ENCODE measurements at regions not wholly inside any gene's neighbourhood (a gene's known extent, or its start where the extent isn't known, plus 50 kb on each side); places are given as distances from the start of the nearest gene placed in this dataset.
"Not testable (repeated sequence)": the region's sequence is repeated elsewhere in the genome, so short reads cannot be mapped to it uniquely, and the experiment has no call there.

DNA sequence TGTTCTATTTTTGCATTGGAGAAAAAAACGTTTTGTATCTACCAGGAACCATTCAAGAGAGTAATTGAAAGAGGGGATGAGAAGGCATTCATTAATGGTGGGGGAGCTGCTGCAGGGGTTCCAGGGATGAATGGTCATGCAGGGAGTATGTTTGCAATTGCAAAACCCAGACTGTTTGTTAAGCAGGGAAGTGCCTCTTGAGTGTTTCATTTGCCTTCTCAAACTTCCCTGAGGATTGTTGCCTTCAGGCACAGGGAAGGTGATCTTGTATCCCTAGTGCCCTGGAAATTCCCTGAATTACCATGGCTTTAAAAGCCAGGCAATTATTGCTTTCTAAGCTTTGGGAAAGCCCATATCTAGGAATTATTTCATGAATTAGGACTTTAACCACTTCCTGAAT, 172.7 kb upstream of the NLGN4Y start:
- DNase-seq (ENCODE audit: low read depth), result no peak

DNA sequence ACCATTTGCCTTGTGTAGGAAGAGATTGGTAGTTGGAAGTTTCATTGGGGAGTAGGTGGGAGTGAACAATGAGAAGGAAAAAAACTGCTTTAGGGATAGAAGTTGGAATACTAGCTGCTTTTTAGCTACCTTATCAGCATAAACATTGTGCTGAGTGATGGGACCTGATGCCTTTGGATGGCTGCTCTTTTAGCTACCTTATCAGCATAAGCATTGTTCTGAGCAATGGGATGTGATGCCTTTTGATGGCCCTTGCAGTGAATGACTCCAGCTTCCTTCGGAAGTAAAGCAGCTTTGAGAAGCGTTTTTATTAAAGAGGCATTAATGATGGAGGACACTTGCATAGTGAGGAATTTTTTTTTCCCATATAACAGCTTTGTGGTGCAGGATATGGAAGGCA, 168.2 kb upstream of the NLGN4Y start:
- DNase-seq (ENCODE audit: low read depth), result no peak

DNA sequence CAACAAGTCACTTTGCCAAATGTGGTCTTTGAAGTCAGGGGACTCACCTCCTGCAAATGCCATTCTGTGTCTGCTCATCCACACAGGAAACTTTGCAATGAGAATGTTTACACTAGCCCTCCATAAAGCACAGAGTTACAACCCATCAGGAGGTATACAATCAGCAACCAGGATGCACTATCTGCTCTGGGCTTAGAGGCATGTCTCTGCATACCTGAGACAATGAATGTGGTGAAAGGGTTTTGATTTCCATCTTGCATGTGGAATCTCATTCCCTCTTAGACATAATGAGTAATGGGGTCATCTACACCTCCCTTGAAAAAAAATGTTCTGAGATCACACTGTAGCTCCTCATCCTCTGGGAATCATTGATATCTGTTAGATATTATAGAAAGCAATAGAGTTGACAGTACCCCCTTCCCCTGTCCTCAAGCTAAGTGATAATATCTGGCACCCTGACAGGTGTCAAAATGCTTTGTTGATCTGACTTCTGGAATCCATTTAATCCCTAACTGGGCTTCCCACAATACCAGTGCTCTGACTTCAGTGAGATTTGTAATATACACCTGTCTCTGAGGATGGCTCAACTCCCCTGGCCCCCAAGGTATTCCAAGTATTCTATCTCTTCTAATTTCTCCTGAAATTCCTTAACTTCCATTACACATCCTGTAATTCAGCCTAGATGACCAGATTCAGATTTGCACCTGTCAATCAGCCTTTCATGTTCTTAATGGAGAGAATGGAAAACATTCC, 163.4 kb upstream of the NLGN4Y start:
- DNase-seq (ENCODE audit: low read depth), result no peak

DNA sequence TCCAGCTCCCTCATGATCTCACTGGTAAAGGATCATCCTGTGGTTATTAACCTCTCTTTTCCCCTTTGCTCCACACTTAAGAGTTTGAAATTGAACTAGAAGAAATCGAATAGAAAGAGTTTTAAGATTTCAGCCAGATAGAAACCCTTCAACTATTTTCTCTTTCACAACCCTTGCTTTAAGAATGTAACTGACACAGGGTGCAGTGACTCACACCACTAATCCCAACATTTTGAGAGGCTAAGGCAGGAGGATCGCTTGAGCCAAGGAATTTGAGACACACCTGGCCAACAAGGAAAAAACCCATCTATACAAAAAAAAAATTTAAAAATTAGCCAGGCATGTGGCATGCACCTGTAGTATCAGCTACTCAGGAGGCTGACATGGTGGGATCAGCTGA, 150.7 kb upstream of the NLGN4Y start:
- no peak for DNase-seq (ENCODE audit: low read depth)

DNA sequence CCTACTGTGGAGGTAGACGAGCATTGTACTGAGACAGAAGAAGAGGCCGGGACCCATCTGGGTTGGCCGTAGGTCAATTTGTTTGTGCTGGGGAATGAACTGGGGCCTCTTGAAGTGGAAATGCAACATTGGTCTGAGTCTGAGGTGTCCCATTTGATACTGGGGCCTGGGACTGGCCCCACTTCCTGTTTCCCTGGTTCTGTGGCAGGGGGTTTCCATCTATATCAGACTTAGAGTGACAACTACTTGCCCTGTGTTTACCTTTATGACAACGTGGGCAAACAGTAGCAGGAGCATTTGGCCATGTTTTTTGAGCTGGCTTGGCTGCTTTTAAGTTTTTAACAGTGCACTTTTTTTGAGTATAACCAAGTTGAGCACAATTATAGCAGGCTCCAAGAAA, 146.1 kb upstream of the NLGN4Y start:
- DNase-seq (ENCODE audit: low read depth), result no peak

DNA sequence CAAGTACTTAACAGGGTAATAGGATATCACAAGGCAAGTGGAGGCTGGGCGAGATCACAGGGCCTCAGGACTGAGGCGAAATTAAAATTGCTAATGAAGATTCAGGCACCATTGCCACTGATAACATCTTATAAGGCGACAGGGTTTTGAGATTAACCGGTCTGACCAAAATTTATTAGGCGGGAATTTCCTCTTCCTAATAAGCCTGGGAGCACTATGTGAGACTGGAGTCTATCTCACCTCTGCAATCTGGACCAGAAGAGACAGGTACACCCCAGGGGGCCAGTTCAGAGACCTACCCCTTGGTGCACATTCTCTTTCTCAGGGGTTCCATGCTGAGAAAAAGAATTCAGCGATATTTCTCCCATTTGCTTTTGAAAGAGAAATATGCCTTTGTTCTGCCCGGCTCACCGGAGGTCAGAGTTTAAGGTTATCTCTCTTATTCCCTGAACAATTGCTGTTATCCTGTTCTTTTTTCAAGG, 113.7 kb upstream of the NLGN4Y start:
- not testable (repeated sequence) for DNase-seq (ENCODE audit: low read depth)

DNA sequence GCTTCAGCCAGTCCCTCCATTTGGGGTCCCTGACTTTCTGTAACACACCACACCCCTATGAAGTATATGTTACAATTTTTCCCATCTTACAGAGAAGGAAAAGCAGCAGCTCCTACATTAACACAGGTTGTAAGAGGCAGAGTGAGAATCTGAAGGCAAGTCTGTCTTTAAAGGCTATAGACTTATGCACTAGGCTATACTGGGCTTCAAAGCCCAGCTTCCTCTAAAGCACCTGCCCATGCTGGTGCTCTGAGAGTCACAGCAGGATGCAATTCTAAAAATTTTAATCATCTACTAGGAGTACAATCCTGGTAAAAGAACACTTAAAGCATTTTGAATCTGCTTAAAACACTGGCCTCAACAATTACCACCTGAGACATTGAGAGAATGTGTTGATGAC, 113.0 kb upstream of the NLGN4Y start:
- no peak for DNase-seq (ENCODE audit: low read depth)

DNA sequence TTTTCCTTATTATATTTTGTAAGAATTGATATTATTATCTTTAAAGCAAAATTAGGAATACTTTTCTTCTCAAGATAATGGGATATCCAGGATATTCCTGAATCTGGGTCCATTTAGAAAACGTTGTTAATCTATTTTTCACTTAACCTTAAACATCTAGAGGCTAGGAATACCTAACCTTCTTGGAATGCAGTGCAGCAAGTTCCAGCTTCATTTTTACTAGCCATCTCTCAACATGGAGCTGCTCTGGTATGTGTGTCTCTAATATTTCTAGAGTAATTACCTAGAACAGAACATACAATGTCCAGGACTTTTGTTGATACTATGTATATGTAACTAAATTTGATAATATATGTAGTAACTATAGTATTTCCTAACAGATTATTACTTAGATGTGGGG, 87.8 kb upstream of the NLGN4Y start:
- DNase-seq (ENCODE audit: low read depth), result no peak

DNA sequence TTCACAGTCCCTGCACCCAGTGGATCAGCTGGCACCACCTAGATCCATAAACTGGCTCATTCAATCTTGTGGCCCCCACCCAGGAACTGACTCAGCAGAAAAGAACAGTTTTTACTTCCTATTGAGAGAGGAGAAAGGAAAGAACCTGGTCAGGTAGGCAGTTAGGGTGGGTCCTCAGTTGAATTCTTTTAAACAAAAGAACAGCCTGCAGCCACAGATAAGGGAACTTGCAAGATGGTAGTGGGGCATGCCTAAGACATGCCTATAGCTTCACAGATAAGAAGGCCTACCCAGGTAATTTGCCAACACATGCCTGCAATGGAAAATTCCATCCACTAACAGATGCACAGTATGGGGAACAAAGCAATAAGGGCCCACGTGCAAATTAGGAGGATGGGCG, 86.7 kb upstream of the NLGN4Y start:
- no peak for DNase-seq (ENCODE audit: low read depth)

DNA sequence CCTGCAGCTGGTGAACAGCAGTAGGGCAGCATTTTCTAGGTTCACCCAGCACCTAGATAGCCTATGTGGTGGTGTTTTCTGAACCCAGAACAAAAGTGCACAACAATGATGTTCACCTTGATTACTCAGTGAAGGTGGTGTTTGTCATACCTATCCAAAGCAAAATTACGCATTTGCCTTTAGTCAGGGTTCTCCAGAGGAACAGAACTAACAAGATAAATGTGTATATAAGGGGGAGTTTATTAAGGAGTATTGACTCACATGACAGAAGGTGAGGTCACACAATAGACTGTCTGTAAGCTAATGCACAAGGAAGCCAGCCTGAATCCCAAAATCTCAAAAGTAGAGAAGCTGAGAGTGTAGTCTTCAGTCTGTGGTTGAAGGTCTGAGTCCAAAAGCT, 85.9 kb upstream of the NLGN4Y start:
- DNase-seq (ENCODE audit: low read depth), result no peak

DNA sequence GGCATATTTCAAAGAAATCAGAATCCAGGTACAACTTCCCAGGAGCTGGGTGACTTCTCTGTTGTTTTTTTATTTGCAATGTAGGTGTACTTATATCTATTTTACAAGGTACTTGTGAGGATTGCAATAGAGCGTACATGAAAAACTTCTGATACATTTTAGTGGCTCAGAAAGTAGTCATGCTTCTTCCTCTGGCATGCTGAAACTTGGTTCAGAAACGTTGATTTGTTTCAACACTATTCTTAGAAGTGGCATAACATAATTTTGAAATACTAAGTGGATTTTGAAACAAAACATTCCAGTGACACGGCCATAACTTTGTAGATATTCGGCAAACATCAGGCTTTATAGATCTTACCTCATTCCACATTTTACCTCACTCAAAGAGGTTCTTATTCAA, 79.8 kb upstream of the NLGN4Y start:
- DNase-seq (ENCODE audit: low read depth), result no peak

DNA sequence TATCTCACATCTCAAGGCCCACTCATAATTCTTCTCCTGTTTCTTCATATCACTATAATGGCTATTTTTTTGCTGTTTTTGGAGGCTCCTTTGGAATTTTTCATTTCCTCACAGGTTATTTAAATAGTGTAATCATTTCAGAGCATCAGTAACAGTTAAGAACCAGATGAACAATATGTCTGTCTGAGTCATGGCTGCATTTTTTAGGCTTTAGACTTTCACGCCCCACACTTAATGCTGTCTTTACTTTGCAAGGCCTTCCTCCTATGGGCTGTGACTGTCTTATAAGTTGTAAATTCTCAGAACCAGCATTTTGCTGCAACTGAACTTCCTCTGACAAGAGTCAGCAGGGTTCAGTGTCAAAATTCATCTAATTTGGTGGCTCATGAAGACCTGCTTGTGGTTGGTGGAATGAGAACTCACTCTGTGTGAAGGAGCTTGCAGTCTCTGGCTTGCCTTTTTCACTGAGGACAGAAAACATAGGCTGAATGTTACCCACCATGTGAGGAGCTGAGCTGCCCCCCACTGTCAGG, 56.1 kb upstream of the NLGN4Y start:
- DNase-seq (ENCODE audit: low read depth), result no peak

DNA sequence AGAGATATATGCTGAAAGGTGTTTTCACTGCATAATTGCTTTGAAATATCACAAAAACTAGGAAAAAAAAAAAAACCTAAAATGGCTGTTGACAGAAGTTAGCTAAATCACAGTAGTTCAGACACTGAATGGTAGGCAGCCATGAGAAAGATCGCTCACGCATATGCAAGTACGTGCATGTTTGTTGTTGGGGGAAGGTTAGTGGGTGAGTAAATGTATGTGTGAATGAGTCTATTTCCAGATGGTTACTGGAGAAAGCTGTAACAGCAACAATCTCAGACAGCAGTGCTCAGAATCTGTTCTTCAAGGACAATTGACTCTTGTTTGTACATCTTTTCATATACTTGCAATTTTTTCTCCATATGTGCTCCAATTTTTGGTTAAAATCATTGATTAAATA, 51.9 kb upstream of the NLGN4Y start:
- DNase-seq (ENCODE audit: low read depth), result no peak

DNA sequence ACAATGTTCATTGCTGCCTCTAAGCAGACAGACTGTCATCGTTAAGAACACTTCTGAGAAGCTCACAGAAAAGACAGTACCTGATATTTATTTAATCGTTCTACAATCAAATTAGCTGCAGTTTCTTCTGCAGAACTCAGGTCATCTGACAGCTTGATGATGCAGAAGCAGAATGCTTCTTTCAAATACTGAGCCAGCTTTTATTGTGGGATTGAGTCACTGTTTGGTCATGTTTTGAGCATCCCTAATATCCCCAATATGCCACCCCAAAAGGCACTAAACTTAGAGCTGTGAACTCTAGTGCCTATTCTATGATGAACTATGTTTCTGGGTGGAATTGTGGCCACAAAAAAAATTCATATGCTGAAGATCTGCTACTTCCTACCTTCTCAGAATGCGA, 51.0 kb upstream of the NLGN4Y start:
- no peak for DNase-seq (ENCODE audit: low read depth)
